H9 (cell line): ENCODE measurements at regions not wholly inside any gene's neighbourhood (a gene's known extent, or its start where the extent isn't known, plus 50 kb on each side); places are given as distances from the start of the nearest gene placed in this dataset.

ENCODE experiments used
- DNase-seq: peaks from one replicate; pipeline ENCODE4 v3.0.0-alpha.2; 2017
- H2AFZ ChIP-seq: one replicate; pipeline ENCODE4 v1.6.1; 2013; ENCODE audit warnings: mild to moderate bottlenecking, low read length, control low read depth, moderate library complexity
- H2AK5ac ChIP-seq: 2 replicates; pipeline ENCODE4 v1.6.1; 2013; ENCODE audit warnings: low read length, control low read depth, mixed read lengths; ENCODE audit not compliant: insufficient read length
- H2BK120ac ChIP-seq: one replicate; pipeline ENCODE4 v1.6.1; 2013; ENCODE audit warnings: low read depth, mild to moderate bottlenecking, low read length, control low read depth, inconsistent platforms; ENCODE audit not compliant: poor library complexity, severe bottlenecking
- H2BK12ac ChIP-seq: 2 replicates; pipeline ENCODE4 v1.6.1; 2013; ENCODE audit warnings: low read length, control low read depth, mixed read lengths, low read depth; ENCODE audit not compliant: insufficient read length
- H2BK15ac ChIP-seq: 2 replicates; pipeline ENCODE4 v1.6.1; 2013; ENCODE audit warnings: low read depth, low read length, control low read depth
- H2BK20ac ChIP-seq: one replicate; pipeline ENCODE4 v1.6.1; 2013; ENCODE audit warnings: low read depth, mild to moderate bottlenecking, low read length, control low read depth, inconsistent platforms; ENCODE audit not compliant: poor library complexity, severe bottlenecking
- H2BK5ac ChIP-seq: 2 replicates; pipeline ENCODE4 v1.6.1; 2013; ENCODE audit warnings: low read length, control low read depth, mixed read lengths; ENCODE audit not compliant: insufficient read length
- H3K14ac ChIP-seq: 2 replicates; pipeline ENCODE4 v1.6.1; 2013; ENCODE audit warnings: low read length, control low read depth; ENCODE audit not compliant: insufficient read depth
- H3K18ac ChIP-seq: 2 replicates; pipeline ENCODE4 v1.6.1; 2013; ENCODE audit warnings: low read depth, mild to moderate bottlenecking, mixed read lengths, low read length, control low read depth; ENCODE audit not compliant: insufficient read length
- H3K23ac ChIP-seq: 2 replicates; pipeline ENCODE4 v1.6.1; 2013; ENCODE audit warnings: low read length, control low read depth, mixed read lengths, low read depth; ENCODE audit not compliant: insufficient read length
- H3K23me2 ChIP-seq: 2 replicates; pipeline ENCODE4 v1.6.1; 2013; ENCODE audit warnings: low read depth, mild to moderate bottlenecking, mixed read lengths, low read length, control low read depth; ENCODE audit not compliant: insufficient read length, poor library complexity, severe bottlenecking
- H3K27ac ChIP-seq: 2 replicates; pipeline ENCODE4 v1.5.1; 2013; ENCODE audit warnings: low read length, control low read depth, mixed read lengths, low read depth; ENCODE audit not compliant: insufficient read length
- H3K27me3 ChIP-seq: 2 replicates; pipeline ENCODE4 v1.6.1; 2013; ENCODE audit warnings: low read length, control low read depth, inconsistent platforms; ENCODE audit not compliant: insufficient read depth
- H3K4ac ChIP-seq: 2 replicates; pipeline ENCODE4 v1.6.1; 2013; ENCODE audit warnings: low read depth, mild to moderate bottlenecking, control low read depth, inconsistent platforms, low read length, moderate library complexity
- H3K4me1 ChIP-seq: 2 replicates; pipeline ENCODE4 v1.6.1; 2013; ENCODE audit warnings: low read length, control low read depth, inconsistent platforms; ENCODE audit not compliant: insufficient read depth
- H3K4me2 ChIP-seq: 2 replicates; pipeline ENCODE4 v1.6.1; 2013; ENCODE audit warnings: low read length, control low read depth, mixed read lengths; ENCODE audit not compliant: insufficient read length, insufficient read depth
- H3K56ac ChIP-seq: 2 replicates; pipeline ENCODE4 v1.6.1; 2013; ENCODE audit warnings: low read depth, mild to moderate bottlenecking, mixed read lengths, low read length, control low read depth; ENCODE audit not compliant: insufficient read length
- H3K79me1 ChIP-seq: 2 replicates; pipeline ENCODE4 v1.6.1; 2013; ENCODE audit warnings: low read depth, mild to moderate bottlenecking, moderate library complexity, low read length, control low read depth, inconsistent platforms; ENCODE audit not compliant: insufficient read depth, poor library complexity, severe bottlenecking
- H3K79me2 ChIP-seq: 2 replicates; pipeline ENCODE4 v1.6.1; 2013; ENCODE audit warnings: low read length, control low read depth, inconsistent platforms; ENCODE audit not compliant: insufficient read depth
- H3K9ac ChIP-seq: 2 replicates; pipeline ENCODE4 v1.6.1; 2013; ENCODE audit warnings: low read length, control low read depth, mixed read lengths; ENCODE audit not compliant: insufficient read length; ENCODE audit errors: extremely low read depth
- H3K9me3 ChIP-seq: one replicate; pipeline ENCODE4 v1.6.1; 2013; ENCODE audit warnings: low read depth, low read length, inconsistent platforms; ENCODE audit not compliant: control insufficient read depth
- H3T11ph ChIP-seq: one replicate; pipeline ENCODE4 v1.6.1; 2013; ENCODE audit warnings: mild to moderate bottlenecking, low read length, control low read depth, inconsistent platforms
- H4K20me1 ChIP-seq: one replicate; pipeline ENCODE4 v1.6.1; 2013; ENCODE audit not compliant: control insufficient read depth, insufficient read length, insufficient read depth
- H4K5ac ChIP-seq: 2 replicates; pipeline ENCODE4 v1.6.1; 2013; ENCODE audit warnings: low read depth, mild to moderate bottlenecking, mixed read lengths, low read length, control low read depth; ENCODE audit not compliant: insufficient read length
- H4K8ac ChIP-seq: replicated peaks from 2 replicates; pipeline ENCODE4 v1.6.1; 2013; ENCODE audit warnings: low read length, control low read depth, mixed read lengths, low read depth; ENCODE audit not compliant: insufficient read length
- H4K91ac ChIP-seq: 2 replicates; pipeline ENCODE4 v1.6.1; 2013; ENCODE audit warnings: low read depth, mild to moderate bottlenecking, moderate library complexity, mixed read lengths, low read length, control low read depth; ENCODE audit not compliant: insufficient read length
- H3K27ac Mint-ChIP-seq, 3 experiments: 2 replicates in 2 of 3; 3 replicates in 1 of 3; pipeline ENCODE4 v1.8.0; 2020 to 2021; ENCODE audit warnings: mixed read lengths in 3 of 3, mild to moderate bottlenecking in 1 of 3, moderate library complexity in 1 of 3
- H3K27me3 Mint-ChIP-seq: 2 replicates; pipeline ENCODE4 v1.8.0; 2021; ENCODE audit warnings: low read depth, mild to moderate bottlenecking, moderate library complexity, mixed read lengths
- H3K36me3 Mint-ChIP-seq, 3 experiments: 2 replicates in 2 of 3; 3 replicates in 1 of 3; pipeline ENCODE4 v1.8.0; 2020 to 2021; ENCODE audit warnings: low read depth in 3 of 3, mixed read lengths in 3 of 3; ENCODE audit not compliant: insufficient read depth in 1 of 3
- H3K4me1 Mint-ChIP-seq, 2 experiments: 2 replicates each; pipeline ENCODE4 v1.8.0; 2020; ENCODE audit warnings: mixed read lengths in 2 of 2
- H3K4me3 Mint-ChIP-seq, 2 experiments: 2 replicates in 1 of 2; 3 replicates in 1 of 2; pipeline ENCODE4 v1.8.0; 2020 to 2021; ENCODE audit warnings: mild to moderate bottlenecking in 2 of 2, mixed read lengths in 2 of 2, moderate library complexity in 1 of 2
- H3K9me3 Mint-ChIP-seq, 2 experiments: 2 replicates in 1 of 2; 3 replicates in 1 of 2; pipeline ENCODE4 v1.8.0; 2020; ENCODE audit warnings: mild to moderate bottlenecking in 2 of 2, mixed read lengths in 2 of 2, moderate library complexity in 1 of 2
- WGBS: extraction: QIAGEN DNeasy Blood & Tissue Kit; methylation state at CpG from one replicate; pipeline ENCODE4 v1.1.7; 2013; ENCODE audit warnings: missing lambda C conversion rate, low lambda C conversion rate, mixed read lengths; ENCODE audit not compliant: insufficient read length; ENCODE audit errors: extremely low coverage; 5-methylcytosine and 5-hydroxymethylcytosine counted together
- TF ChIP-seq, protein P1 (sequence below): fragments of 200-600 bp; sonication (generic); conservative IDR thresholded peaks from 3 replicates; pipeline ENCODE4 v1.8.0; 2021; ENCODE audit warnings: antibody characterized with exemption, mild to moderate bottlenecking

- TF ChIP-seq, protein P1, sequence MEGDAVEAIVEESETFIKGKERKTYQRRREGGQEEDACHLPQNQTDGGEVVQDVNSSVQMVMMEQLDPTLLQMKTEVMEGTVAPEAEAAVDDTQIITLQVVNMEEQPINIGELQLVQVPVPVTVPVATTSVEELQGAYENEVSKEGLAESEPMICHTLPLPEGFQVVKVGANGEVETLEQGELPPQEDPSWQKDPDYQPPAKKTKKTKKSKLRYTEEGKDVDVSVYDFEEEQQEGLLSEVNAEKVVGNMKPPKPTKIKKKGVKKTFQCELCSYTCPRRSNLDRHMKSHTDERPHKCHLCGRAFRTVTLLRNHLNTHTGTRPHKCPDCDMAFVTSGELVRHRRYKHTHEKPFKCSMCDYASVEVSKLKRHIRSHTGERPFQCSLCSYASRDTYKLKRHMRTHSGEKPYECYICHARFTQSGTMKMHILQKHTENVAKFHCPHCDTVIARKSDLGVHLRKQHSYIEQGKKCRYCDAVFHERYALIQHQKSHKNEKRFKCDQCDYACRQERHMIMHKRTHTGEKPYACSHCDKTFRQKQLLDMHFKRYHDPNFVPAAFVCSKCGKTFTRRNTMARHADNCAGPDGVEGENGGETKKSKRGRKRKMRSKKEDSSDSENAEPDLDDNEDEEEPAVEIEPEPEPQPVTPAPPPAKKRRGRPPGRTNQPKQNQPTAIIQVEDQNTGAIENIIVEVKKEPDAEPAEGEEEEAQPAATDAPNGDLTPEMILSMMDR: no peak
- Mint-ChIP-seq H3K4me3 (no peak overlapping the region), H3K4me1 (0 out of 4 replicates have a peak, but pooled peaks cover 2% of the 10 kb centered on the region in 2 experiments), H3K9me3 (no peaks in the 10 kb centered on the region), H3K27ac (no peak overlapping the region; a peak in 2 of 7 replicates), H3K36me3 (no peaks in the 10 kb centered on the region), H3K27me3 (no peaks in the 10 kb centered on the region)
- Histone ChIP-seq H3K4me1 (no peaks in the 10 kb centered on the region), H2AK5ac (no peak overlapping the region), H4K91ac (no peak overlapping the region), H3K9me3 (no peaks in the 10 kb centered on the region), H3K23ac (no peak overlapping the region), H3K27me3 (no peaks in the 10 kb centered on the region), H3K18ac (no peak overlapping the region), H2BK120ac (no peak overlapping the region), H2AFZ (no peak overlapping the region), H3K4ac (no peak overlapping the region), H4K5ac (no peak overlapping the region), H4K8ac (no peak overlapping the region), H3K14ac (no peak overlapping the region), H2BK15ac (no peak overlapping the region), H3K56ac (no peak overlapping the region), H2BK12ac (no peak overlapping the region), H3K27ac (no peak overlapping the region), H3K9ac (no peak overlapping the region), H2BK20ac (no peak overlapping the region), H3K79me1 (no peaks in the 10 kb centered on the region), H3K79me2 (no peaks in the 10 kb centered on the region), H3T11ph (no peak overlapping the region), H4K20me1 (no peaks in the 10 kb centered on the region), H3K23me2 (no peaks in the 10 kb centered on the region), H2BK5ac (no peak overlapping the region), H3K4me2 (no peak overlapping the region)
- no peak for DNase-seq
- no CpG with 5 or more reads among the region's 3 CpGs for WGBS
Observed at GRCh38 chr2:159875083-159875482, 77.1 kb upstream of the CD302 start.
